Right hindlimb (tissue), 1 donor: ENCODE measurements at regions not wholly inside any gene's neighbourhood (a gene's known extent, or its start where the extent isn't known, plus 50 kb on each side); places are given as distances from the start of the nearest gene placed in this dataset.

Source experiments
- DNase-seq: peaks from one replicate; pipeline ENCODE4 v3.0.0-alpha.2; 2018

- DNase-seq: no peak
Measured at GRCh38 chr2:128783896-128784295, 465.2 kb upstream of the HS6ST1 start.

DNA sequence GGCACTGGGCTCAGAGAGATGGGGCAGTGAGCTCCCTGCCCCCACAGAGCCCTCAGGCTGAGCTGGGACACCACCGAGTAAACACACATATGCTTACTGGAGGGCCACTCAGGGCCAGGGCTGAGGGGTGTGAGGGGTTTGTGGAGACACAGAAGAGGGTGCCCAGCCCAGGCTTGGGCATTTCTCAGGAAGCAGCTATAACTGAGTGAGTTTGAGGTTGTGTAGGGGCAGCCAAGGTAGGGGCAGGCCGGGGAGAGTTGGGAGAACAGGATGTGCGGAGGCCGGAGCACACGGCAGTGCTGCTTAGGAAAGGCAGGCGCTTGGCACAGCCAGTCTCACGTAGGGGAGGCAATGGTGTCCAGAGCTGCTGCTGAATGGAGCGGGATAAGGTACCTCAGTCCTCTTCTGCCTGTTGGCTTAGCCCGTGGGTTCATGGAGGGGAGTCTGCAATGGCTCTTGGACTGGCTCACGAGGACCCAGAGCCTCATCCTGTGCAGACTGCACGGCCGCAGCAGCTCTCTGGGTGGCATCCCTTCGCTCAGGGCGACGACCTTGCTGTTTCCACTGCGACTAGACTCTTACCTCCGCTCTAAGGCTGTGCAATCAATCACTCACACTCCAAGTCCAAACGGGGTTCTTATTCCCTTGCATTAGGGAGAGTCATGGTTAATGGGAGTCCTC, 466.1 kb upstream of the HS6ST1 start:
- no peak for DNase-seq

DNA sequence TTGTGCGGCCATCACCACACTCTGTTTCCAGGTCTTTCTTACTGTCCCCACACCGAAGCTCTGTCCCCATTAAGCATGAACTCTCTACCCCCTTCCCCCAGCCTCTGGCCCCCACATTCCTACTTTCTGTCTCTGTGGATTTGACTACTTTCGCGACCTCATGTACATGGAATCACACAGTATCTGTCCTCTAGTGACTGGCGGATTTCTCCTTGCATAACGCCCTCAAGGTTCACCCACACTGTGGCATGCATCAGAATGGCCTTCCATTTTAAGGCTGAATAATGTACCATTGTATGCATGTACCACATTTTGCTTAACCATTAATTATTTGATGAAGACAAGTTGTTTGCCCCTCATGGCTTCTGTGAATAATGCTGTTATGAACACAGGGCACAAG, 467.6 kb upstream of the HS6ST1 start:
- no peak for DNase-seq

DNA sequence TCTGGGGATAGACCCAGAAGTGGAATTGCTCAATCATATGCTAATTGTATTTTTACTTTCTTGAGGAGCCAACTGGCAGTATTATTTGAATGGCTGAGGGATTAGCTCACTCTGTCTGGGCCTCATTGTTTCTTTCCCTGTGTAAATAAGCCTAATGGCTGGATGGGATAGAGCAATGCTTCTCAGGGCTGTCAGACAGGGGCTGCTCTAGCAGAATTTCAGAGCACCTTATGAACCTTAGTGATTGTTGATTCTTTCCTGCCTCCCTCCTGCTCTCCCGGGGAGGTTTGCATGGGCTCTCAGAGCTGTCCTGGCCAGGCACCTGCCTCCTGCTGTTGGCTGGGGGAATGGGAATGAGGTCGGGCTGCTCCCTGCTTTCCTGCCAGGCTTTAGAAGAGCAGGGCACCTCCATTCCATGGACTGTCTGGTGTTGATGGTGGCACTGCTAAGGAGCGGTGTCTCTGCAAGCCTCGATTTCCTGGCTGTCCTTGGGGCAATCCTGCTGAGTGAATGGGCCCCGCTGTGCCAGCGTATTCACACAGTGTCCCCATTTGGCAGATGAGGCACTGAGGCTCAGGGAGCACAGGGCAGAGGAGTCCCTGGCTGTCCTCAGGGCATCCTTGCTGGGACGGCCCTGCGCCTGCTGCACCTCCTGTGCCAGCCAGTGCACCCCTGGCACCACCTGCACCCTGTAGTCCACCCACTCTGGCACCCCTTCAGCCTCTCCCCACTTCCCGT, 468.2 kb upstream of the HS6ST1 start:
- no peak for DNase-seq

DNA sequence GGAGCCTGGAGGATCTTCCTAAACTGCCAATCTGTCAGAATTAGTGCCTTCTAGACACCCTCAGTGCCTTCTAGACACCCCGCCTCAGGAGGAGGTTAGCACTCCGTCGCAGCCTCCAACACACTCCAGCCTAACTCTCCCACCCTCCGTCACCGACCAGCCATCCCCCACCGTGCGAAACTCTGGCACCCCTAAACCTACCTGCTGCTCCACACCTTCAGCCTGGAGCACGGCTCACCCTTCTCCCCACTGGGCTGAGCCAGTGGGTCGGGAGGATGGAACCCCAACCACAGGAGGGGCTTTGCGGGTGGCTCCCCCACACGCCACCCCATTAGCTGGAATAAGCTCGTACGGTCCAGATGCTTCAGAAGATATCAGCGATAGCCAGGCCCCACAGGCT, 468.9 kb upstream of the HS6ST1 start:
- no peak for DNase-seq

GRCh38 chr2:128788636-128789220, 470.1 kb upstream of the HS6ST1 start:
- DNase-seq: no peak

- no peak for DNase-seq
Measured at GRCh38 chr2:128789221-128789620, 470.6 kb upstream of the HS6ST1 start.

- no peak for DNase-seq
Measured at GRCh38 chr2:128789776-128790455, 471.2 kb upstream of the HS6ST1 start.

DNA sequence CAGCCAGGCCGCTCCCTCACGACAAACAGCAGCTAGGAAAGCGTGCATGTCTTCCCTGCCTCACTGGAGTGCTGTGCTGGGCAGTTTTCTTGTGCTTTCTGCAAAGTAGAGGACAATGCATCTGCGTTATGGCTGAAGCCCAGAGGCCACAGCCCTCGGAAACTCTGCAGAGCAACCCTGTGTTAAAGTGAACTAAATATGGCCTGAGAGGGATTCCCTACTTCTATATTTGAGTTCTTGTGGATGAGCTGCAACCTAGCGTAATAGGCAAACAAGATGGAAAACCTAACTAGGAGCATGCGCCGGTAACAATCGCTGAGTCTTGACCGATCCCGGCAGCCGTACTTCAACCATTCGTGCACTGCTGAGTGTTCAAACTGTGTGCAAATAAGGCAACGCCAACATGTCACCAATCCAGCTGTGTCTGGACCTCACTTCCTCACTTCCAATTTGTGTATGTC, 471.9 kb upstream of the HS6ST1 start:
- no peak for DNase-seq

- no peak for DNase-seq
Measured at GRCh38 chr2:128791120-128791984, 472.7 kb upstream of the HS6ST1 start.

- DNase-seq: no peak
Measured at GRCh38 chr2:128791985-128792320, 473.3 kb upstream of the HS6ST1 start.

DNA sequence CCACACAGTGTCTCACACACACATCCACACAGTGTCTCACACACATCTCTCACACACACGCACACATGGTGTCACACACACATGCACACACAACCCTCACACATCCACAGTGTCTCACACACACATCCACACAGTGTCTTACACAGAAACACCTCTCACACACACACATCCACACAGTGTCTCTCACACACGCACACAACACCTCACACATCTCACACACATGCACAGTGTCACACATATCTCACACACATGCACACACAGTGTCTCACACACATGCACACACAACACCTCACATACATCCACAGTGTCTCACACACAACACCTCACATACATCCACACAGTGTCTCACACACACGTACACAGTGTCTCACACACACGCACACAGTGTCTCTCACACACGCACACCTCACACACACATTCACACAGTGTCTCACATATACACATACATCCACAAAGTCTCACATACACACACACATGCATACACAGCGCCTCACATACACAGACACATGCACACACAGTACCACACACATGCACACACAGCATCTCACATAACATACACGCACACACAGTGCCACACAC, 473.9 kb upstream of the HS6ST1 start:
- no peak for DNase-seq

- no peak for DNase-seq
Measured at GRCh38 chr2:128793404-128793803, 474.7 kb upstream of the HS6ST1 start.

DNA sequence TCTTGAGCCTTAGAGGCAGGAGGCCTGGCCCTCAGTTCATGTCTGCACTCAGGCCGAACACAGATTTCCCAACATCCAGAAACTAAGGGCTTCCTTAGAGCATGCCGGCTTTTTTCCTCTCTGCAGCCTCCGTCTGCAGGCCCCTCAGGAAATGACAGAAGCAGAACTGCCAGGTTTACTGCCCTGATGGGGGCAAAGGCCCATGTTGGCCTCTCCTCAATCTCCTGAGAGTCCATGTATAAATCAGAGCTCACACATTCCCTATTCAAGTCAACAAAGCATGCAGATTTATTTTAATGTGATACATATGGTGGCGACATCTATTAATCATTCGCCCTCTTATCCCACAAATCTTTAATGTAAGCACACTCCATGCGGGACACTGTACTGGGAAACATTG, 475.6 kb upstream of the HS6ST1 start:
- DNase-seq: no peak

DNA sequence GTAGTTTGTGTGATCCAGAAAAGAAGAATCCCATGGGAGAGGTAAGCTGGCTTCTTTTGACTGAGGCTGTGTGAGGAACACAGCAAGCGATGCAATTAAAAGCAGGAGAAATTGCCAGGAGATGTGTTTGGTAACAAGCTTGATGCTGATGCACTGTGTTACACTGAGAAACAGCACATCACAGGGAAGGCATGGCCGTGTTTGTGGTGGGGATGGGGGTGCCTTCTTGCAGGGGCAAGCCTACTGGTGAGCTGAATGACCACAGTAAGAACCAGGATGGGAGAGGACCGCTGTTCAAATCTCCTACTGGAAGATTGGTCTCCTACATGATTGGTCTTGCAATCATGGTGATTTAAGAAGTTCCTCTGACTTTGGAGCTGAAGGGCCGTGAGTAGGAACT, 477.7 kb upstream of the HS6ST1 start:
- no peak for DNase-seq

DNA sequence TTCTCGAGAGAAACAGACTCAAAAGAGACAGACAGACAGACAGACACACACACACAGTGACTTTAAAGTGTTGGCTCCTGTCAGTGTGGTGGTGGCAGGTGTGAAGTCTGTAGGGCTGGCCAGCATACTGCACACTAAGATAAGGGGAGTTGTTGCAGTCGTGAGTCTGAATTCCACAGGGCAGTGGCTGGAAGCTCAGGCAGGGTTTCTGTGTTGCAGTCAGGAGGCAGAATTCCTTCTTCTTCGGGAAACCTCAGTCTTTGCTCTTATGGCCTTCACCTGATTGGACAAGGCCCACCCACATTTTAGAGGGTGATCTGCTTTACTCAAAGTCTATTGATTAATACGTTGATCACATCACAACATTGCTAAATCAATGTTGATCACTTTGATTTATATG, 478.4 kb upstream of the HS6ST1 start:
- no peak for DNase-seq

DNA sequence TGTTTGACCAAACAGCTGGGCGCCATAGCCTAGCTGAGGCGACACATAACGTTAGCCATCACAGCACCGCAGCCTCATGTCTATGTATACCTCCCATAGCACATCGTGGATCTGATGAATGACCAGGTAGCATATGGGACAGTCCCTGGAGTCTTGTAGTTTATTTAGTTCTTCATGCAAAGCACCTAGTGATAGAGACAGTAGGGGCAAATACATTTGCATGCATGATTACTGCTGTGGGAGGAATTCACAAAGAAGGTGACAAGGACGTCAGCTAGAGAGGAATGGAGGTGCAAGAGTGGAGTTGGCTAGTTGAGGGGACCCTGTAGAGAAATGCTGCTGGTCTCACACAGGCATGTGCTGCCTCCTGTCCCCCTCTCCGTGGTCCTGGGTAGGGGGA, 478.9 kb upstream of the HS6ST1 start:
- no peak for DNase-seq

GRCh38 chr2:128797937-128798336, 479.3 kb upstream of the HS6ST1 start:
- DNase-seq: no peak

- no peak for DNase-seq
Measured at GRCh38 chr2:128798502-128799283, 480.0 kb upstream of the HS6ST1 start.

DNA sequence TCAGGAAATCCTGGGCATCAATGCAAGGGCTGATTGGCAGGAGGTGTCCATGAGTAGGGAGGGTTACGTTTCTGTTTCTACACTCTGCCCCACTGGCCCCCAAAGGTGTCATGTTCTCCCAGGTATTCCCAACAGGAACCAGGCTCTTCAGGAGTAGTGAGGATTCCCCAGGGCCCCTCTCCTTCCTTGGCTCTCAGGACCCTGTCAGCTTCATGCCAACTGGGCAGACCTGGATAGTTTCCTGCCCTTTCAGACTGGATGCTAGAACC, 480.6 kb upstream of the HS6ST1 start:
- DNase-seq: no peak

DNA sequence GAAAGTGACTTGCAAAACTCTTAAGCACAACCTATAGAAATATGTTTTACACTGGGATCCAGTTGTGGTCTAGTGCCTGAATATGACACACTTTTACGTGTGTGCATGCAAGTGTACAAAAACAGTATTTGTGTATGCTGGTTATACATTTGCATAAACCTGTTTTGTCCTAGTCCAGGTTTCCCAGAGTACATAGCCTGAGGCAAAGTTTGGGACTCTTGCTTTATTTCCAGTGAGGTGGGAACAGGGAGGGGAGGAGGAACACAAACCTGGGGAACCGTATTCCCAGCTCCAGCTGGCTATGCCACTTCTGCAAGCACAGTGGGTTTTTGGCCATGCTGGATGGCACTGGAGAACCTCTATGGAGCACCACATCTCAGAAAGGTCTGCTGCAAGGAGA, 481.1 kb upstream of the HS6ST1 start:
- no peak for DNase-seq

DNA sequence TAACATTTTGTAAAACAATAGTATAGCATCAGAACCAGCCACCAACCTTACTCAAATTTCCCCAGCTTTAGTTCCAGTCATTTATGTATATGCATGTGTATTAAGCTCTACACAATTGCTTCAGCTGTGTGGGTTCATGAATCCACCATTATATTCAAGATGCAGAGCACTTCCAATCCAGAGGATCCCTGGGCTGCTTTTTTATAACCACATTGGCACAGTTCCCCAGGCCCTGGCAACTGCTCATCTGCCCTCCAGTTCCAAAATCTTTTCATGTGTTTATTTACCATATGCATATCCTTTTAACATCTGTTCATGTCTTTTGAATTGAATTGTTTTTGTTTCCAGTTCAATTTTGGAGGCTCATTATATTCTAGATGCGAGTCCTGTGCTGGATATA, 482.9 kb upstream of the HS6ST1 start:
- DNase-seq: peak; percentile 75
